GM20000 (cell line): ENCODE measurements at regions not wholly inside any gene's neighbourhood (a gene's known extent, or its start where the extent isn't known, plus 50 kb on each side); places are given as distances from the start of the nearest gene placed in this dataset.
"Not testable (repeated sequence)": the region's sequence is repeated elsewhere in the genome, so short reads cannot be mapped to it uniquely, and the experiment has no call there.

Experiments
- DNase-seq: peaks from one replicate; pipeline ENCODE4 v3.0.0; 2012; ENCODE audit warnings: low spot score
- CTCF ChIP-seq: IDR thresholded peaks from 2 replicates; pipeline ENCODE4 v1.5.1; 2012; ENCODE audit warnings: mild to moderate bottlenecking, control low read depth; ENCODE audit errors: extremely low read depth, missing control alignments

- no peak for TF ChIP-seq CTCF
- DNase-seq: no peak
Measured at GRCh38 chr2:186349508-186349907, 136.6 kb upstream of the ZC3H15 start.

- not testable (repeated sequence) for DNase-seq
Measured at GRCh38 chr2:186354160-186354559, 131.9 kb upstream of the ZC3H15 start.

GRCh38 chr2:186365406-186365805, 120.7 kb upstream of the ZC3H15 start:
- no peak for TF ChIP-seq CTCF
- DNase-seq: no peak

GRCh38 chr2:186379052-186379451, 107.0 kb upstream of the ZC3H15 start:
- no peak for TF ChIP-seq CTCF
- DNase-seq: no peak

GRCh38 chr2:186380805-186381204, 105.3 kb upstream of the ZC3H15 start:
- no peak for TF ChIP-seq CTCF
- DNase-seq: no peak

- DNase-seq: no peak
- no peak for TF ChIP-seq CTCF
Measured at GRCh38 chr2:186381573-186381972, 104.5 kb upstream of the ZC3H15 start.

GRCh38 chr2:186382932-186383331, 103.1 kb upstream of the ZC3H15 start:
- TF ChIP-seq CTCF: no peak
- no peak for DNase-seq

GRCh38 chr2:186384226-186384625, 101.8 kb upstream of the ZC3H15 start:
- no peak for DNase-seq
- TF ChIP-seq CTCF: no peak

- not testable (repeated sequence) for DNase-seq
Measured at GRCh38 chr2:186385638-186386201, 100.3 kb upstream of the ZC3H15 start.
